ENCODE measurements at regions not wholly inside any gene's neighbourhood (a gene's known extent, or its start where the extent isn't known, plus 50 kb on each side); places are given as distances from the start of the nearest gene placed in this dataset.

- Histone ChIP-seq H4K20me1 (ENCODE audit: low read length) (no peaks in the 10 kb centered on the region), H3K27ac (ENCODE audit: low read length) (no peak overlapping the region), H3K79me2 (ENCODE audit: low read length) (no peaks in the 10 kb centered on the region), H3K4me2 (ENCODE audit: low read length) (no peak overlapping the region), H3K27me3 (ENCODE audit: low read length) (peaks cover 7% of the 10 kb centered on the region; the same call in 1 of the 2 replicates), H3K9ac (ENCODE audit: low read length) (no peak overlapping the region), H3K4me3 (ENCODE audit: low read length) (no peak overlapping the region), H2AFZ (ENCODE audit: low read length) (no peak overlapping the region), H3K9me2 (replicated peaks; ENCODE audit: low read length) (no peaks in the 10 kb centered on the region), H3K9me3 (ENCODE audit: low read length) (no peaks in the 10 kb centered on the region), H3K36me3 (ENCODE audit: low read depth, low read length) (no peaks in the 10 kb centered on the region), H3K4me1 (ENCODE audit: insufficient read depth, low read length) (no peaks in the 10 kb centered on the region), H3F3A (ENCODE audit: low read length, unreplicated experiment) (no peaks in the 10 kb centered on the region)
- BruUV-seq (replicated peaks), result no TSS peak
- TF ChIP-seq CTCF (conservative IDR thresholded peaks at IDR 0.05; ENCODE audit: low read depth, low read length), result no peak
- no peak for TF ChIP-seq EZH2phosphoT487 (IDR thresholded peaks at IDR 0.05; ENCODE audit: borderline replicate concordance, low read length)
- no peak for TF ChIP-seq EZH2 (IDR thresholded peaks at IDR 0.05; ENCODE audit: low read length, unreplicated experiment)
- no peak for DNase-seq
- ChIA-PET POLR2A (ENCODE audit: unreplicated experiment) (interaction anchor here (0.5 kb wide), 1 partner anchor 101 kb away, joined by 5 read pairs; no protein-coding TSS in a partner anchor), CTCF (no interaction called here)
- intact Hi-C loops (cut with micrococcal nuclease), result no loop called here
- ATAC-seq, result no peak
These were observed 101.1 kb downstream of the DAD1 start for GRCh38 chr14:22487941-22488340.

GRCh38 chr14:22487401-22487800, 101.6 kb downstream of the DAD1 start:
- H3K4me2 ChIP-seq (ENCODE audit: low read length), result no peak overlapping the region
- no peaks in the 10 kb centered on the region for H3F3A ChIP-seq (ENCODE audit: low read length, unreplicated experiment)
- no peak overlapping the region for H3K9ac ChIP-seq (ENCODE audit: low read length)
- no peak overlapping the region for H2AFZ ChIP-seq (ENCODE audit: low read length)
- no peak for DNase-seq
- H3K4me1 ChIP-seq (ENCODE audit: insufficient read depth, low read length), result no peaks in the 10 kb centered on the region
- no peak for ATAC-seq
- no TSS peak for BruUV-seq (replicated peaks)
- no peaks in the 10 kb centered on the region for H3K9me2 ChIP-seq (replicated peaks; ENCODE audit: low read length)
- H3K4me3 ChIP-seq (ENCODE audit: low read length), result no peak overlapping the region
- CTCF ChIA-PET, result no interaction called here
- POLR2A ChIA-PET (ENCODE audit: unreplicated experiment), result no interaction called here
- H4K20me1 ChIP-seq (ENCODE audit: low read length), result no peaks in the 10 kb centered on the region
- intact Hi-C loops (cut with micrococcal nuclease), result no loop called here
- TF ChIP-seq EZH2 (IDR thresholded peaks at IDR 0.05; ENCODE audit: low read length, unreplicated experiment), result no peak
- TF ChIP-seq CTCF (conservative IDR thresholded peaks at IDR 0.05; ENCODE audit: low read depth, low read length), result no peak
- TF ChIP-seq EZH2phosphoT487 (IDR thresholded peaks at IDR 0.05; ENCODE audit: borderline replicate concordance, low read length), result no peak
- no peaks in the 10 kb centered on the region for H3K36me3 ChIP-seq (ENCODE audit: low read depth, low read length)
- H3K79me2 ChIP-seq (ENCODE audit: low read length), result no peaks in the 10 kb centered on the region
- no peaks in the 10 kb centered on the region for H3K9me3 ChIP-seq (ENCODE audit: low read length)
- peaks cover 6% of the 10 kb centered on the region; the same call in 1 of the 2 replicates for H3K27me3 ChIP-seq (ENCODE audit: low read length)
- H3K27ac ChIP-seq (ENCODE audit: low read length), result no peak overlapping the region

DNA sequence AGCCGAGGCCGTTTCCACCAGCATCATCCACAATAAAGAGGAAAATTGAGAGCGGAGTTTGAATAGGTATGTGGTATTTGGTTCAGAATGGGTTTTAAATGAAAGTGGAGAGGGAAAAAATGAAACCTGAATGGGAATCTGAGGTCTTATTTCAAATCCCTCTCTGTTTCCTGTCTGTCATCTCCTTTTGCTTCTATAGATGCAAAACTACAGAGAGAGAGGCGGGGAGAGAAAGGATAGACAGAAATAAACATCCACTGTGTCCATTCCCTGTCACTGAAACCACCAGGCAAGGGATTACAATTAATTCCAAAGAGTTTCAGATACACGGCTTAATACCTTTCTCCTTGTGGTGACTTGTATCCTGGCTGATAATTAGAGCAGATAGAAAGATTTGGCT, 102.3 kb downstream of the DAD1 start:
- Histone ChIP-seq H3K27me3 (ENCODE audit: low read length) (no peaks in the 10 kb centered on the region; the same call in 1 of the 2 replicates), H3K9me3 (ENCODE audit: low read length) (no peaks in the 10 kb centered on the region), H3K9ac (ENCODE audit: low read length) (no peak overlapping the region), H3K4me1 (ENCODE audit: insufficient read depth, low read length) (no peaks in the 10 kb centered on the region), H3K27ac (ENCODE audit: low read length) (no peak overlapping the region), H3K4me2 (ENCODE audit: low read length) (no peak overlapping the region), H3K9me2 (replicated peaks; ENCODE audit: low read length) (no peaks in the 10 kb centered on the region), H3K4me3 (ENCODE audit: low read length) (no peak overlapping the region), H3K79me2 (ENCODE audit: low read length) (no peaks in the 10 kb centered on the region), H3F3A (ENCODE audit: low read length, unreplicated experiment) (no peaks in the 10 kb centered on the region), H3K36me3 (ENCODE audit: low read depth, low read length) (no peaks in the 10 kb centered on the region), H4K20me1 (ENCODE audit: low read length) (no peaks in the 10 kb centered on the region), H2AFZ (ENCODE audit: low read length) (no peak overlapping the region)
- no peak for DNase-seq
- no TSS peak for BruUV-seq (replicated peaks)
- intact Hi-C loops (cut with micrococcal nuclease), result no loop called here
- ChIA-PET POLR2A (ENCODE audit: unreplicated experiment) (no interaction called here), CTCF (no interaction called here)
- ATAC-seq, result no peak
- TF ChIP-seq EZH2 (IDR thresholded peaks at IDR 0.05; ENCODE audit: low read length, unreplicated experiment), result no peak
- TF ChIP-seq EZH2phosphoT487 (IDR thresholded peaks at IDR 0.05; ENCODE audit: borderline replicate concordance, low read length), result no peak
- no peak for TF ChIP-seq CTCF (conservative IDR thresholded peaks at IDR 0.05; ENCODE audit: low read depth, low read length)
